Hematopoietic multipotent progenitor cell treated with erythropoietin and hydrocortisone succinate and interleukin-3 and kit ligand, for 6 days (in vitro differentiated cells): ENCODE measurements at regions not wholly inside any gene's neighbourhood (a gene's known extent, or its start where the extent isn't known, plus 50 kb on each side); places are given as distances from the start of the nearest gene placed in this dataset.
A peak's percentile ranks its signal among the peaks of the same experiment; 100 is the strongest.
"Not testable (repeated sequence)": the region's sequence is repeated elsewhere in the genome, so short reads cannot be mapped to it uniquely, and the experiment has no call there.

Source experiments
- DNase-seq: peaks from one replicate; pipeline ENCODE4 v3.0.0-alpha.2; 2015

- no peak for DNase-seq
Measured at GRCh38 chr15:25250011-25250596, 188.7 kb downstream of the UBE3A start.

GRCh38 chr15:25250906-25251622, 187.8 kb downstream of the UBE3A start:
- DNase-seq = no peak

GRCh38 chr15:25251700-25252390, 187.0 kb downstream of the UBE3A start:
- DNase-seq = no peak

GRCh38 chr15:25253048-25253973, 185.5 kb downstream of the UBE3A start:
- not testable (repeated sequence) for DNase-seq

- peak; percentile 6 for DNase-seq
Measured at GRCh38 chr15:25268166-25268565, 170.7 kb downstream of the UBE3A start.
